GM12865 (cell line): ENCODE measurements at regions not wholly inside any gene's neighbourhood (a gene's known extent, or its start where the extent isn't known, plus 50 kb on each side); places are given as distances from the start of the nearest gene placed in this dataset.
"Not testable (repeated sequence)": the region's sequence is repeated elsewhere in the genome, so short reads cannot be mapped to it uniquely, and the experiment has no call there.

ENCODE experiments used
- DNase-seq: peaks from one replicate; pipeline ENCODE4 v3.0.0; 2010; ENCODE audit warnings: low read depth
- H3K4me3 ChIP-seq: 2 replicates; pipeline ENCODE4 v1.5.1; 2011; ENCODE audit warnings: mild to moderate bottlenecking, low read depth, low read length, control low read depth
- TF ChIP-seq, protein P1 (sequence below): IDR thresholded peaks from 2 replicates; pipeline ENCODE4 v1.5.1; 2011; ENCODE audit warnings: low read length, control low read depth, low read depth, inconsistent platforms; ENCODE audit not compliant: insufficient read depth; ENCODE audit errors: missing control alignments

- H3K4me3 ChIP-seq: no peak overlapping the region
- TF ChIP-seq, protein P1, sequence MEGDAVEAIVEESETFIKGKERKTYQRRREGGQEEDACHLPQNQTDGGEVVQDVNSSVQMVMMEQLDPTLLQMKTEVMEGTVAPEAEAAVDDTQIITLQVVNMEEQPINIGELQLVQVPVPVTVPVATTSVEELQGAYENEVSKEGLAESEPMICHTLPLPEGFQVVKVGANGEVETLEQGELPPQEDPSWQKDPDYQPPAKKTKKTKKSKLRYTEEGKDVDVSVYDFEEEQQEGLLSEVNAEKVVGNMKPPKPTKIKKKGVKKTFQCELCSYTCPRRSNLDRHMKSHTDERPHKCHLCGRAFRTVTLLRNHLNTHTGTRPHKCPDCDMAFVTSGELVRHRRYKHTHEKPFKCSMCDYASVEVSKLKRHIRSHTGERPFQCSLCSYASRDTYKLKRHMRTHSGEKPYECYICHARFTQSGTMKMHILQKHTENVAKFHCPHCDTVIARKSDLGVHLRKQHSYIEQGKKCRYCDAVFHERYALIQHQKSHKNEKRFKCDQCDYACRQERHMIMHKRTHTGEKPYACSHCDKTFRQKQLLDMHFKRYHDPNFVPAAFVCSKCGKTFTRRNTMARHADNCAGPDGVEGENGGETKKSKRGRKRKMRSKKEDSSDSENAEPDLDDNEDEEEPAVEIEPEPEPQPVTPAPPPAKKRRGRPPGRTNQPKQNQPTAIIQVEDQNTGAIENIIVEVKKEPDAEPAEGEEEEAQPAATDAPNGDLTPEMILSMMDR: no peak
- DNase-seq: no peak
Measured at GRCh38 chr20:40902661-40903060, 126.0 kb upstream of the TOP1 start.

GRCh38 chr20:40908309-40908708 lies 120.3 kb upstream of the TOP1 start:
- no peak overlapping the region for H3K4me3 ChIP-seq
- TF ChIP-seq, protein P1: no peak
- no peak for DNase-seq

DNA sequence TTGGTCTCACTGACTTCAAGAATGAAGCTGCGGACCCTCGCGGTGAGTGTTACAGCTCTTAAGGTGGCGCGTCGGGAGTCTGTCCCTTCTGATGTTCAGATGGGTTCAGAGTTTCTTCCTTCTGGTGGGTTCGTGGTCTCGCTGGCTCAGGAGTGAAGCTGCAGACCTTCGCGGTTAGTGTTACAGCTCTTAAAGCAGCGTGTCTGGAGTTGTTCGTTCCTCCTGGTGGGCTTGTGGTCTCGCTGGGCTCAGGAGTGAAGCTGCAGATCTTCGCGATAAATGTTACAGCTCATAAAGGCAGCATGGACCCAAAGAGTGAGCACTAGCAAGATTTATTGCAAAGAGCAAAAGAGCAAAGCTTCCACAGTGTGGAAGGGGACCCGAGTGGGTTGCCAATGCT lies 119.1 kb upstream of the TOP1 start:
- DNase-seq, H3K4me3 ChIP-seq: not testable (repeated sequence)

DNA sequence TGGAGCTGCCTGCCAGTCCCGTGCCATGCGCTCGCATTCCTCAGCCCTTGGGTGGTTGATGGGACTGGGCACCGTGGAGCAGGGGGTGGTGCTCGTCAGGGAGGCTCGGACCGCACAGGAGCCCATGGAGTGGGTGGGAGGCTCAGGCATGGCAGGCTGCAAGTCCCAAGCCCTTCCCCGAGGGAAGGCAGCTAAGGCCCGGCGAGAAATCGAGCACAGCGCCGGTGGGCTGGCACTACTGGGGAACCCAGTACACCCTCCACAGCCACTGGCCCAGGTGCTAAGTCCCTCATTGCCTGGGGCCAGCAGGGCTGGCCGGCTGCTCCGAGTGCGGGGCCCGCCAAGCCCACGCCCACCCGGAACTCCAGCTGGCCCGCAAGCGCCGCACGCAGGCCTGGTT lies 118.2 kb upstream of the TOP1 start:
- H3K4me3 ChIP-seq, DNase-seq: not testable (repeated sequence)

DNA sequence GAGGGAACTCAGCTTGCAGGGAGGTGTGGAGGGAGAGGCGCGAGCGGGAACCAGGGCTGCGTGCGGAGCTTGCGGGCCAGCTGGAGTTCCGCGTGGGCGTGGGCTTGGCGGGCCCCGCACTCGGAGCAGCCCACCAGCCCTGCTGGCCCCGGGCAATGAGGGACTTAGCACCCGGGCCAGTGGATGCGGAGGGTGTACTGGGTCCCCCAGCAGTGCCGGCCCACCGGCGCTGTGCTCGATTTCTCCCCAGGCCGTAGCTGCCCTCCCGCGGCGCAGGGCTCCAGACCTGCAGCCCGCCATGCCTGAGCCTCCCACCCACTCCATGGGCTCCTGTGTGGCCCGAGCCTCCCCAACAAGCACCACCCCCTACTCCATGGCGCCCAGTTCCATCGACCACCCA lies 117.5 kb upstream of the TOP1 start:
- not testable (repeated sequence) for DNase-seq, H3K4me3 ChIP-seq

DNA sequence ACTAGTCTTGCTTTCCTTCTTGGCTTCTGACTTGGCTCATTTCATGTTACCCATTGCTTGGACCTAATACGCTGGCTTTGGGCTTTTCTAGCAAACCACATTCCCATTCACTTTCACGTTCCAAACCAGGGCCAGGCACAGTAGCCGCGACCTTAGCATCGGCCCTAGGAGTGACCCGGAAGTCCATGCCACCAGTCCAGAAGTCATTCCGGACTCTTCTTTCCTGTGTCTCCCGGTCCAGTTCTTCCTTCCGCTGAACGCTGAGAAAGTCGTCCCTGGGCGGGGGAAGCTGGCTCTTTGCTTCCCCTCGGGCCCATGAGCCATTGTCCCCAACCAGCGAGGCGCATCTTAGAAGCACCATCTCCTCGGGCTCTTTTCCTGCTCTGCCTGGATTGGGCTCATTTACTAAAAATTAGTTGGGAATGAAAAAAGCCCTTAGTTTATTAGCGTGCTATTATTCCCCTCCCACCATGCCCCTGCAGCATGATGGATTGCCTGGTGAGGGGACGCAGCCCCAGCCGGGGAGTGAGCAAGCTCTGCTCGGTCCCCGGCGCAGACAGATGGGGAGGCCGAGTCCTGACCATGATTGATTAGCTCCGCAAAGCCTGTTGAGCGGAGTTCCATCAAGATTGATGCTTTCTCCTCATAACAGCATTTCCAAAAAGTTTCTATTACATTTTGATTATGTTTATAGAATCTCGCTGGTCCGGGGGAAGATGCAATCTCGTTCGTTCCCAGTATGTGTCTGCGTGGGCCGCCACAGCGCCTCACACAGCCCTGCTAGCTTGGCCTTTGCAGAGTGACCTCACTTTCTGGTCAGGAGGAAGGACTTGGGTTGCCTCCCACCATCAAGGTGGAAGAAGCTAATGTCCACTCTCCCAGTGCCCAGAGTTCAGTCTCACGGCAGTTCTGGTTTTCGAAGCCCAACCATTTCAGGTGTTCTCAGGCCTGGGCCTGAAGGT lies 115.1 kb upstream of the TOP1 start:
- no peak for DNase-seq
- H3K4me3 ChIP-seq: no peak overlapping the region
- TF ChIP-seq, protein P1: no peak

GRCh38 chr20:40915756-40916155 lies 112.9 kb upstream of the TOP1 start:
- no peak overlapping the region for H3K4me3 ChIP-seq
- TF ChIP-seq, protein P1: no peak
- no peak for DNase-seq

- no peak for DNase-seq
- H3K4me3 ChIP-seq: no peak overlapping the region
- TF ChIP-seq, protein P1: no peak
Measured at GRCh38 chr20:40916276-40916675, 112.3 kb upstream of the TOP1 start.

DNA sequence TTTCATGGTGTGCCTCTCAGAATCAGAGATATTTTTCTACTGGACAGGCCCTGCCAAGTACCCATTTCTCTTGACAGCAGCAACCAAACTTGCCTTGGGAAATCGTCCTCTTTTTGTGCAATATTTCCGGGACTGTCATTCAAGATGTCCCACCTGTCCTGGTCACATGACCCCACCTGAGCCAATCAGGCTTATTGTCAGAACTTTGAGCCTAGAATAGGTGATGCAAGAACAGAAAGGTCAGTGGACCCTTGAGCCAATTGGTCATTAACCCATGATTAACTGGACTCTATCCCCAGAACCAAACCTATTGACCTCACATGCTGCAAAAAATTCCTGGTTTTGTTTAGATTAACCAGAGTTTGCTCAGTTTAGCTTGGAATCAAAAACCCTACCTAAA lies 108.3 kb upstream of the TOP1 start:
- TF ChIP-seq, protein P1: no peak
- no peak for DNase-seq
- no peak overlapping the region for H3K4me3 ChIP-seq
